DND-41 (cell line): ENCODE measurements at regions not wholly inside any gene's neighbourhood (a gene's known extent, or its start where the extent isn't known, plus 50 kb on each side); places are given as distances from the start of the nearest gene placed in this dataset.

Source experiments
- ATAC-seq: fragments of 200-7000 bp; cut with Tn5 transposase; 3 replicates; pipeline ENCODE4 v1.9.1; 2021; ENCODE audit warnings: low read depth; ENCODE audit not compliant: insufficient read depth
- DNase-seq: peaks from one replicate; pipeline ENCODE4 v3.0.0-alpha.2; 2020
- H2AFZ ChIP-seq: 2 replicates; pipeline ENCODE4 v1.6.0; 2012; ENCODE audit warnings: low read depth, low read length
- H3K27ac ChIP-seq: 2 replicates; pipeline ENCODE4 v1.5.1; 2012; ENCODE audit warnings: low read length, inconsistent platforms
- H3K27me3 ChIP-seq: fragments of 200-600 bp; sonication (generic); 2 replicates; pipeline ENCODE4 v1.6.0; 2012; ENCODE audit warnings: low read length, mild to moderate bottlenecking, inconsistent platforms; ENCODE audit not compliant: insufficient read depth, poor library complexity
- H3K36me3 ChIP-seq: 2 replicates; pipeline ENCODE4 v1.5.1; 2012; ENCODE audit warnings: low read length, inconsistent platforms; ENCODE audit not compliant: insufficient read depth
- H3K4me1 ChIP-seq: 2 replicates; pipeline ENCODE4 v1.5.1; 2012; ENCODE audit warnings: mild to moderate bottlenecking, low read length; ENCODE audit not compliant: insufficient read depth
- H3K4me2 ChIP-seq: 2 replicates; pipeline ENCODE4 v1.6.0; 2012; ENCODE audit warnings: mild to moderate bottlenecking, moderate library complexity, low read length, inconsistent platforms; ENCODE audit not compliant: insufficient read depth
- H3K4me3 ChIP-seq, 2 experiments: fragments of 200-600 bp in 1 of 2; shearing (Covaris generic) in 1 of 2; 2 replicates each; pipeline ENCODE4 v1.5.1; 2012 to 2016; ENCODE audit warnings: inconsistent platforms in 2 of 2, low read length in 2 of 2, mild to moderate bottlenecking in 2 of 2, low read depth in 1 of 2, moderate library complexity in 1 of 2
- H3K79me2 ChIP-seq: 2 replicates; pipeline ENCODE4 v1.6.0; 2012; ENCODE audit warnings: low read length, inconsistent platforms; ENCODE audit not compliant: insufficient read depth
- H3K9ac ChIP-seq: 2 replicates; pipeline ENCODE4 v1.6.0; 2012; ENCODE audit warnings: low read depth, mild to moderate bottlenecking, inconsistent platforms, low read length, moderate library complexity
- H3K9me3 ChIP-seq: 2 replicates; pipeline ENCODE4 v1.5.1; 2012; ENCODE audit warnings: low read length, moderate library complexity, mild to moderate bottlenecking, inconsistent platforms; ENCODE audit not compliant: insufficient read depth, severe bottlenecking
- H4K20me1 ChIP-seq: 2 replicates; pipeline ENCODE4 v1.6.0; 2012; ENCODE audit warnings: low read length; ENCODE audit not compliant: insufficient read depth
- EZH2 ChIP-seq: IDR thresholded peaks from 3 replicates; pipeline ENCODE4 v1.6.1; 2012; ENCODE audit warnings: borderline replicate concordance, low read depth, mild to moderate bottlenecking, moderate library complexity, low read length, inconsistent platforms; ENCODE audit not compliant: severe bottlenecking
- TF ChIP-seq, protein P1 (sequence below): IDR thresholded peaks from 2 replicates; pipeline ENCODE4 v1.5.1; 2012; ENCODE audit warnings: borderline replicate concordance, low read length, moderate library complexity, mild to moderate bottlenecking; ENCODE audit not compliant: poor library complexity, severe bottlenecking; ENCODE audit errors: extremely low read depth

- no peak overlapping the region for H3K27ac ChIP-seq
- no peak for TF ChIP-seq EZH2
- TF ChIP-seq, protein P1, sequence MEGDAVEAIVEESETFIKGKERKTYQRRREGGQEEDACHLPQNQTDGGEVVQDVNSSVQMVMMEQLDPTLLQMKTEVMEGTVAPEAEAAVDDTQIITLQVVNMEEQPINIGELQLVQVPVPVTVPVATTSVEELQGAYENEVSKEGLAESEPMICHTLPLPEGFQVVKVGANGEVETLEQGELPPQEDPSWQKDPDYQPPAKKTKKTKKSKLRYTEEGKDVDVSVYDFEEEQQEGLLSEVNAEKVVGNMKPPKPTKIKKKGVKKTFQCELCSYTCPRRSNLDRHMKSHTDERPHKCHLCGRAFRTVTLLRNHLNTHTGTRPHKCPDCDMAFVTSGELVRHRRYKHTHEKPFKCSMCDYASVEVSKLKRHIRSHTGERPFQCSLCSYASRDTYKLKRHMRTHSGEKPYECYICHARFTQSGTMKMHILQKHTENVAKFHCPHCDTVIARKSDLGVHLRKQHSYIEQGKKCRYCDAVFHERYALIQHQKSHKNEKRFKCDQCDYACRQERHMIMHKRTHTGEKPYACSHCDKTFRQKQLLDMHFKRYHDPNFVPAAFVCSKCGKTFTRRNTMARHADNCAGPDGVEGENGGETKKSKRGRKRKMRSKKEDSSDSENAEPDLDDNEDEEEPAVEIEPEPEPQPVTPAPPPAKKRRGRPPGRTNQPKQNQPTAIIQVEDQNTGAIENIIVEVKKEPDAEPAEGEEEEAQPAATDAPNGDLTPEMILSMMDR, result no peak
- ATAC-seq (no peak), DNase-seq (no peak)
- H3K79me2 ChIP-seq, result no peaks in the 10 kb centered on the region
- no peak overlapping the region for H3K4me3 ChIP-seq
- H3K4me2 ChIP-seq, result no peak overlapping the region
- no peaks in the 10 kb centered on the region for H3K4me1 ChIP-seq
- H2AFZ ChIP-seq, result no peak overlapping the region
- no peaks in the 10 kb centered on the region for H4K20me1 ChIP-seq
- no peaks in the 10 kb centered on the region for H3K36me3 ChIP-seq
- H3K9me3 ChIP-seq, result no peaks in the 10 kb centered on the region
- H3K9ac ChIP-seq, result no peak overlapping the region
- H3K27me3 ChIP-seq, result no peaks in the 10 kb centered on the region
These were observed 64.9 kb upstream of the PMFBP1 start for GRCh38 chr16:72236866-72237265.

GRCh38 chr16:72234387-72234786 is 62.4 kb upstream of the PMFBP1 start:
- no peak for ATAC-seq
- TF ChIP-seq EZH2, result no peak
- TF ChIP-seq, protein P1, result no peak
- Histone ChIP-seq H3K27ac (no peak overlapping the region), H3K4me1 (no peaks in the 10 kb centered on the region), H3K27me3 (no peaks in the 10 kb centered on the region), H3K36me3 (no peaks in the 10 kb centered on the region), H4K20me1 (no peaks in the 10 kb centered on the region), H3K9ac (no peak overlapping the region), H3K79me2 (no peaks in the 10 kb centered on the region), H2AFZ (no peak overlapping the region), H3K4me3 (no peak overlapping the region), H3K4me2 (no peak overlapping the region), H3K9me3 (no peaks in the 10 kb centered on the region)
- no peak for DNase-seq

DNA sequence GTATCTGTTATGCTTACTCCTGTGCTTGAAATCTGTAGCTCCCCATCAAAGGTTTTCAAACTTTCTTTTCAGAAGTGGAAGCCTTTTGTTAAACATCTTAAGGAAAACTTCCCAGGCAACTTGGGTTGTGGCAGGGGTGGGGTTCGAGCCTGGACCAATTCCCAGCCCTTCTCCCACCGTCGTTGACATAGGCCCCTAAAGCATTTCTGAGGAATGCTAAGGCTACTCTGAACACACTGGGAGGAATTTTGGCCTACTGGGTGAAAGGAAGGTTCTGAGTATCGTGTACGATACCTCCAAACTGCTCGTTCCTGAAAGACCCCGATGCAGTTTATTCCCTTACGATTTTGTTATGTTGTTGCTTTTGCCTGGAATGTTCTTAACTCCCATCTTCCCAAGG is 56.1 kb upstream of the PMFBP1 start:
- no peak overlapping the region for H3K4me2 ChIP-seq
- H2AFZ ChIP-seq, result no peak overlapping the region
- H3K36me3 ChIP-seq, result no peaks in the 10 kb centered on the region
- no peaks in the 10 kb centered on the region for H3K4me1 ChIP-seq
- no peaks in the 10 kb centered on the region for H4K20me1 ChIP-seq
- ATAC-seq (no peak), DNase-seq (no peak)
- H3K27ac ChIP-seq, result no peak overlapping the region
- H3K27me3 ChIP-seq, result no peaks in the 10 kb centered on the region
- no peaks in the 10 kb centered on the region for H3K9me3 ChIP-seq
- H3K4me3 ChIP-seq, result no peak overlapping the region
- H3K9ac ChIP-seq, result no peak overlapping the region
- H3K79me2 ChIP-seq, result no peaks in the 10 kb centered on the region
- TF ChIP-seq, protein P1, result no peak

- Histone ChIP-seq H4K20me1 (no peaks in the 10 kb centered on the region), H3K27ac (no peak overlapping the region), H3K79me2 (no peaks in the 10 kb centered on the region), H3K4me1 (no peaks in the 10 kb centered on the region), H2AFZ (no peak overlapping the region), H3K9ac (no peak overlapping the region), H3K4me3 (no peak overlapping the region), H3K36me3 (no peaks in the 10 kb centered on the region), H3K27me3 (no peaks in the 10 kb centered on the region), H3K9me3 (no peaks in the 10 kb centered on the region), H3K4me2 (no peak overlapping the region)
- ATAC-seq, result no peak
- TF ChIP-seq EZH2, result no peak
- TF ChIP-seq, protein P1, result no peak
- no peak for DNase-seq
These were observed 54.2 kb upstream of the PMFBP1 start for GRCh38 chr16:72226136-72226535.
